GM13977 (cell line): ENCODE measurements at regions not wholly inside any gene's neighbourhood (a gene's known extent, or its start where the extent isn't known, plus 50 kb on each side); places are given as distances from the start of the nearest gene placed in this dataset.

ENCODE experiments used
- DNase-seq: peaks from one replicate; pipeline ENCODE4 v3.0.0; 2012; ENCODE audit warnings: low spot score
- in situ Hi-C: fragments of 300-500 bp; cut with MboI; formaldehyde crosslinking; loops from one replicate; pipeline ENCODE4 v1.12.0; 2022; ENCODE audit warnings: low sequenced_read_pairs, low pct_unique_long_range_greater_than_20kb, mixed read lengths, inconsistent platforms; ENCODE audit not compliant: unreplicated experiment
- TF ChIP-seq, protein P1 (sequence below): IDR thresholded peaks from 2 replicates; pipeline ENCODE4 v1.5.1; 2012; ENCODE audit warnings: mild to moderate bottlenecking, control low read depth; ENCODE audit not compliant: insufficient read depth; ENCODE audit errors: extremely low read depth, missing control alignments

GRCh38 chr12:88307961-88308360 lies 165.9 kb downstream of the TMTC3 start:
- TF ChIP-seq, protein P1, sequence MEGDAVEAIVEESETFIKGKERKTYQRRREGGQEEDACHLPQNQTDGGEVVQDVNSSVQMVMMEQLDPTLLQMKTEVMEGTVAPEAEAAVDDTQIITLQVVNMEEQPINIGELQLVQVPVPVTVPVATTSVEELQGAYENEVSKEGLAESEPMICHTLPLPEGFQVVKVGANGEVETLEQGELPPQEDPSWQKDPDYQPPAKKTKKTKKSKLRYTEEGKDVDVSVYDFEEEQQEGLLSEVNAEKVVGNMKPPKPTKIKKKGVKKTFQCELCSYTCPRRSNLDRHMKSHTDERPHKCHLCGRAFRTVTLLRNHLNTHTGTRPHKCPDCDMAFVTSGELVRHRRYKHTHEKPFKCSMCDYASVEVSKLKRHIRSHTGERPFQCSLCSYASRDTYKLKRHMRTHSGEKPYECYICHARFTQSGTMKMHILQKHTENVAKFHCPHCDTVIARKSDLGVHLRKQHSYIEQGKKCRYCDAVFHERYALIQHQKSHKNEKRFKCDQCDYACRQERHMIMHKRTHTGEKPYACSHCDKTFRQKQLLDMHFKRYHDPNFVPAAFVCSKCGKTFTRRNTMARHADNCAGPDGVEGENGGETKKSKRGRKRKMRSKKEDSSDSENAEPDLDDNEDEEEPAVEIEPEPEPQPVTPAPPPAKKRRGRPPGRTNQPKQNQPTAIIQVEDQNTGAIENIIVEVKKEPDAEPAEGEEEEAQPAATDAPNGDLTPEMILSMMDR: no peak
- in situ Hi-C loops: no loop called here
- no peak for DNase-seq

GRCh38 chr12:88308825-88309224 lies 166.7 kb downstream of the TMTC3 start:
- no peak for DNase-seq
- TF ChIP-seq, protein P1: no peak
- in situ Hi-C loops: no loop called here

DNA sequence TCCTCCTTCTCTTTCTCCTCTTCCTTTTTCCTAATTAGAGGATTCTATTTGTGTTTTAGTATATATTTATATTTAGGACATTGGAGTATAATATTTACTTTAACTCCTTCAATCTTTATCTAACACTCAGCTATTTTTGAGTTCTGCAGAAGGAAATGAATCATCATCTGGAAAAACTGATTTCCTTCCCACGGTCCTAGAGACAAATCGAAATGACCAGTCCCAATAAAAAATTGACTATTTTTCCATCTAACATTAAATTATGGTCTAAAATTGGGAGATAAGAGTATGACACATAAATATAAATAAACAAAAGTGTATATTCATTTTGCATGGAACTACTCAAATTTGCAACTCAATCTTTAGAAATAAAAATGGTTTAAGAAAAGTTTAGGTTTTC lies 167.4 kb downstream of the TMTC3 start:
- TF ChIP-seq, protein P1: no peak
- in situ Hi-C loops: no loop called here
- DNase-seq: no peak

DNA sequence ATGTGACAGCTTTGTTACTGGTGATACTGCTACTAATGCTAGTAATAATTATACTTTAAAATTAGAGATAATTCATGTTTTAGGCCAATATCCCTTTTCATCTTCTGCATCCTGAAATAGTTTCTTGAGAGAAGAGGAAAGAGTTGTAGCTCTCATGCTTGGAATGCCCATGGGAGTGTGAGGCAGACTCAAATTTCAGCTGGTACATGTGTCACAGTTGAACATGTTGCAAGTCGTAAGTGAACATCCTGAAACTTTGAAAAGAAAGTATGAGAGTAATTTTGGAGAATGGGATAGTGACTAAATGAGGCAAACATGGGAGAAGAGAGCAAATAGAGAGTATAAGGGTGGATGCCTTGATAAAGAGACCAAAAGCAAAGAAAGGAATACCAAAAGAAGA lies 168.0 kb downstream of the TMTC3 start:
- DNase-seq: no peak
- in situ Hi-C loops: no loop called here

DNA sequence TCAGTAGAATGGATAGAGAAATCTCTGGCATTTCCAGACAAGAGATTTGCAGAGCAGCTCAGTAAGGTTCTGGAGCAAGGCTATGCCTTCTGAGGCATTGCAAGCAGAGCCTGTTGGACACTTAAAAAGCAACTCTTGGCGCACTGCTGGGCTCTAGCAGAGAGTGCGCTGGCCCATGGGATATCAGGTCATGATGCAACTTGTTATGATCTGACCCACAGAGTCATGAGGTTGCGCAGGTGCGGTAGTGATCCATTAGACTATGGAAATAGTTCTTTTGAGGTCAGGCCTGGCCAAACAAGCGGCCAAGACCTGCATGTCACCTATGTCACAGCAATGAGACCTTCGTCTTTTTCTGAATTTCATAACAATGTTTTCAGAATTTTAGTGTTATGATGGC lies 168.6 kb downstream of the TMTC3 start:
- no peak for DNase-seq
- in situ Hi-C loops: no loop called here
- TF ChIP-seq, protein P1: no peak

More for the DNA sequence above, 168.0 kb downstream of the TMTC3 start:
- TF ChIP-seq, protein P1: no peak

- DNase-seq: no peak
- TF ChIP-seq, protein P1: no peak
- in situ Hi-C loops: no loop called here
Measured at GRCh38 chr12:88313554-88313953, 171.4 kb downstream of the TMTC3 start.

DNA sequence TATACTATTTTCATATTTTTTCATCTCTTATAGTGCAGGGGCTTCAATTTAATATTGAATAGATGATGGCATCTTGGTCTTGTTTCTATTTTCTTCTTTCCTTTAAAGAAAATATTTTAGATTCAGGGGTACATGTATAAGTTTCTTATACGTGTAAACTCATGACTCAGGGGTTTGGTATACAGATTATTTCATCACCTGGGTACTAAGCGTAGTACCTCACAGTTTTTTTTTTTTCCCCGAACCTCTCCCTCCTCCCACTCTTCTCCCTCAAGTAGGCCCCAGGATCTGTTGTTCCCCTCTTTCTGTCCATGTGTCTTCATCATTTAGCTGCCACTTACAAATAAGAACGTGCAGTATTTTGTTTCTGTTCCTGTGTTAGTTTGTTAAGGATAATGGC lies 172.6 kb downstream of the TMTC3 start:
- in situ Hi-C loops: no loop called here
- TF ChIP-seq, protein P1: no peak

More for the DNA sequence above, 172.6 kb downstream of the TMTC3 start:
- DNase-seq: no peak
